WTC11 (cell line): ENCODE measurements at regions not wholly inside any gene's neighbourhood (a gene's known extent, or its start where the extent isn't known, plus 50 kb on each side); places are given as distances from the start of the nearest gene placed in this dataset.

Experiments
- ATAC-seq: fragments of 200-7000 bp; cut with Tn5 transposase; 2 replicates; pipeline ENCODE4 v1.10.0; 2021; ENCODE audit warnings: mild to moderate bottlenecking, moderate library complexity
- CTCF ChIA-PET: fragments of 300-600 bp; sonication (Branson Sonifier 250); formaldehyde crosslinking; loops from one replicate; lab custom pipeline; 2021; ENCODE audit warnings: antibody characterized with exemption; lab: Charles Lee
- POLR2A ChIA-PET: fragments of 350-600 bp; sonication (Branson Sonifier 250); formaldehyde crosslinking; loops from one replicate; lab custom pipeline; 2021; ENCODE audit warnings: antibody characterized with exemption; lab: Charles Lee
- DNase-seq: peaks from one replicate; pipeline ENCODE4 v3.0.0; 2021; ENCODE audit warnings: low spot score
- H3K27ac Mint-ChIP-seq: 2 replicates; pipeline ENCODE4 v1.8.0; 2021; ENCODE audit warnings: mixed read lengths
- H3K27me3 Mint-ChIP-seq: 2 replicates; pipeline ENCODE4 v1.8.0; 2021; ENCODE audit warnings: low read depth, mild to moderate bottlenecking, moderate library complexity, mixed read lengths
- H3K36me3 Mint-ChIP-seq: 2 replicates; pipeline ENCODE4 v1.8.0; 2021; ENCODE audit warnings: mixed read lengths
- H3K4me1 Mint-ChIP-seq: 2 replicates; pipeline ENCODE4 v1.8.0; 2022; ENCODE audit warnings: mixed read lengths
- H3K4me3 Mint-ChIP-seq: 2 replicates; pipeline ENCODE4 v1.8.0; 2021; ENCODE audit warnings: mild to moderate bottlenecking, moderate library complexity, mixed read lengths
- H3K9me3 Mint-ChIP-seq: 2 replicates; pipeline ENCODE4 v1.8.0; 2021; ENCODE audit warnings: mixed read lengths
- ATF2 ChIP-seq: sonication (generic); formaldehyde crosslinking; IDR thresholded peaks from 2 replicates; pipeline ENCODE4 v1.8.1; 2022; ENCODE audit warnings: low read depth, missing genetic modification reagents, borderline replicate concordance
- FOXJ3 ChIP-seq: sonication (generic); formaldehyde crosslinking; IDR thresholded peaks from 2 replicates; pipeline ENCODE4 v1.9.0; 2021; ENCODE audit warnings: missing genetic modification reagents, mild to moderate bottlenecking, borderline replicate concordance
- FOXP4 ChIP-seq: sonication (generic); formaldehyde crosslinking; IDR thresholded peaks from 2 replicates; pipeline ENCODE4 v1.8.0; 2022; ENCODE audit warnings: mild to moderate bottlenecking, missing genetic modification reagents
- GRHL2 ChIP-seq: fragments of 250-450 bp; sonication (Bioruptor Pico); IDR thresholded peaks from 2 replicates; pipeline ENCODE4 v1.8.0; 2022; ENCODE audit warnings: mild to moderate bottlenecking, moderate library complexity; ENCODE audit not compliant: insufficient replicate concordance, severe bottlenecking
- MLX ChIP-seq: sonication (generic); formaldehyde crosslinking; IDR thresholded peaks from 2 replicates; pipeline ENCODE4 v1.8.1; 2023; ENCODE audit warnings: mild to moderate bottlenecking, missing genetic modification reagents, moderate library complexity
- NR2C2 ChIP-seq: sonication (generic); formaldehyde crosslinking; IDR thresholded peaks from 2 replicates; pipeline ENCODE4 v1.8.0; 2022; ENCODE audit warnings: mild to moderate bottlenecking, missing genetic modification reagents
- PRRX2 ChIP-seq: fragments of 250-450 bp; sonication (Bioruptor Pico); IDR thresholded peaks from 2 replicates; pipeline ENCODE4 v1.8.0; 2021; ENCODE audit warnings: mild to moderate bottlenecking
- SMAD4 ChIP-seq: sonication (generic); formaldehyde crosslinking; IDR thresholded peaks from 2 replicates; pipeline ENCODE4 v1.8.0; 2022; ENCODE audit warnings: mild to moderate bottlenecking, missing genetic modification reagents
- TP53 ChIP-seq: sonication (generic); formaldehyde crosslinking; IDR thresholded peaks from 2 replicates; pipeline ENCODE4 v1.8.1; 2023; ENCODE audit warnings: mild to moderate bottlenecking, missing genetic modification reagents
- USF1 ChIP-seq: sonication (generic); formaldehyde crosslinking; IDR thresholded peaks from 2 replicates; pipeline ENCODE4 v1.8.0; 2022; ENCODE audit warnings: mild to moderate bottlenecking, missing genetic modification reagents
- ZBTB21 ChIP-seq: sonication (generic); formaldehyde crosslinking; IDR thresholded peaks from 2 replicates; pipeline ENCODE4 v1.8.1; 2023; ENCODE audit warnings: mild to moderate bottlenecking, missing genetic modification reagents, borderline replicate concordance
- ZNF138 ChIP-seq: sonication (generic); formaldehyde crosslinking; conservative IDR thresholded peaks from 2 replicates; pipeline ENCODE4 v1.8.1; 2022; ENCODE audit warnings: mild to moderate bottlenecking, moderate library complexity, missing genetic modification reagents
- ZNF232 ChIP-seq: sonication (generic); formaldehyde crosslinking; IDR thresholded peaks from 2 replicates; pipeline ENCODE4 v1.8.0; 2022; ENCODE audit warnings: mild to moderate bottlenecking, missing genetic modification reagents
- ZNF396 ChIP-seq: fragments of 250-450 bp; sonication (Bioruptor Pico); IDR thresholded peaks from 2 replicates; pipeline ENCODE4 v1.8.0; 2021; ENCODE audit warnings: mild to moderate bottlenecking, moderate library complexity, borderline replicate concordance
- ZNF512 ChIP-seq: sonication (generic); formaldehyde crosslinking; IDR thresholded peaks from 2 replicates; pipeline ENCODE4 v1.8.1; 2022; ENCODE audit warnings: missing genetic modification reagents, borderline replicate concordance
- TF ChIP-seq, protein P1 (sequence below): sonication (generic); formaldehyde crosslinking; IDR thresholded peaks from 2 replicates; pipeline ENCODE4 v1.8.1; 2023; ENCODE audit warnings: mild to moderate bottlenecking, missing genetic modification reagents, borderline replicate concordance
- TF ChIP-seq, protein P2 (sequence below): sonication (generic); formaldehyde crosslinking; IDR thresholded peaks from 2 replicates; pipeline ENCODE4 v1.8.1; 2023; ENCODE audit warnings: mild to moderate bottlenecking, missing genetic modification reagents
- TF ChIP-seq, protein P3 (sequence below): sonication (generic); formaldehyde crosslinking; IDR thresholded peaks from 2 replicates; pipeline ENCODE4 v1.8.1; 2023; ENCODE audit warnings: mild to moderate bottlenecking, missing genetic modification reagents
- TF ChIP-seq, protein P4 (sequence below): sonication (generic); formaldehyde crosslinking; IDR thresholded peaks from 2 replicates; pipeline ENCODE4 v1.8.1; 2023; ENCODE audit warnings: mild to moderate bottlenecking, missing genetic modification reagents, moderate library complexity

DNA sequence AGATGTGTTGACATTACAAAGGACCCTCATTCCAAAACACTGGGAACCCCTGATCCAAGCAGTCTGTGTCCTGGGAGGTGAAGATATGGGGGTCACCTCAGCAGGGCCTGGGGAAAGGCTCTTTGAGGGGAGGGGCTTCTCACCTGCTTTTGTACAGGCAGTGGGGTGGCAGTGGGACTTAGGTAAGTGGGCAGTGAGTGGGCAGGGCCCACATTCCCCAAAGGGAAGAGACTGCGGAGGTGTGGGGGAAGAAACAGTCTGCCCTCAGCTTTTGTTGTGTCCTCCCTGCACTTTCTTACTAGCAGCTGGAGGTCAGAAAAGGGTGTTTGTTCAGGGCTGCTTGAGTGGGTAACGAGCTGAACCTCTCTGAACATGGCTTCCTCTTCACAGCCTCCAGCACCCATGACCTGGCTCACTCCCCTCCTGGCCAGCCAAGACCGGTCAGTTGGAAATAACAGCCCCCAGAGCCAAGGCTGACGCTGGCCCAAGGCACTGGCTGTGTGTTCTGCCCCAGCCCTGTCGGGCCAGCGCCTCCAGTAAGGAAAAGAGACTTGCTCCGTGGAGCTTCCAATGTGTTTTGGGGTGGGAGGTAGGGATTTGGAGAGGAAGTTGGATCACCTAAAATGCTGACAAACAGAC lies 173.5 kb downstream of the PSMG1 start:
- no peak for ATAC-seq
- Mint-ChIP-seq H3K4me1 (peaks cover 32% of the 10 kb centered on the region), H3K27me3 (no peaks in the 10 kb centered on the region), H3K9me3 (peaks cover 6% of the 10 kb centered on the region; the same call in 1 of the 2 replicates), H3K4me3 (no peak overlapping the region), H3K36me3 (no peaks in the 10 kb centered on the region; the same call in 1 of the 2 replicates), H3K27ac (no peak overlapping the region)
- CTCF ChIA-PET = interaction anchor here (3.2 kb wide), 1 partner anchor 13 kb away, joined by 15 read pairs; no protein-coding TSS in a partner anchor
- no peak for TF ChIP-seq NR2C2 (CRISPR knock-in tag)
- TF ChIP-seq ZNF396 (CRISPR knock-in tag) = no peak
- TF ChIP-seq ZBTB21 = no peak
- TF ChIP-seq, protein P1, sequence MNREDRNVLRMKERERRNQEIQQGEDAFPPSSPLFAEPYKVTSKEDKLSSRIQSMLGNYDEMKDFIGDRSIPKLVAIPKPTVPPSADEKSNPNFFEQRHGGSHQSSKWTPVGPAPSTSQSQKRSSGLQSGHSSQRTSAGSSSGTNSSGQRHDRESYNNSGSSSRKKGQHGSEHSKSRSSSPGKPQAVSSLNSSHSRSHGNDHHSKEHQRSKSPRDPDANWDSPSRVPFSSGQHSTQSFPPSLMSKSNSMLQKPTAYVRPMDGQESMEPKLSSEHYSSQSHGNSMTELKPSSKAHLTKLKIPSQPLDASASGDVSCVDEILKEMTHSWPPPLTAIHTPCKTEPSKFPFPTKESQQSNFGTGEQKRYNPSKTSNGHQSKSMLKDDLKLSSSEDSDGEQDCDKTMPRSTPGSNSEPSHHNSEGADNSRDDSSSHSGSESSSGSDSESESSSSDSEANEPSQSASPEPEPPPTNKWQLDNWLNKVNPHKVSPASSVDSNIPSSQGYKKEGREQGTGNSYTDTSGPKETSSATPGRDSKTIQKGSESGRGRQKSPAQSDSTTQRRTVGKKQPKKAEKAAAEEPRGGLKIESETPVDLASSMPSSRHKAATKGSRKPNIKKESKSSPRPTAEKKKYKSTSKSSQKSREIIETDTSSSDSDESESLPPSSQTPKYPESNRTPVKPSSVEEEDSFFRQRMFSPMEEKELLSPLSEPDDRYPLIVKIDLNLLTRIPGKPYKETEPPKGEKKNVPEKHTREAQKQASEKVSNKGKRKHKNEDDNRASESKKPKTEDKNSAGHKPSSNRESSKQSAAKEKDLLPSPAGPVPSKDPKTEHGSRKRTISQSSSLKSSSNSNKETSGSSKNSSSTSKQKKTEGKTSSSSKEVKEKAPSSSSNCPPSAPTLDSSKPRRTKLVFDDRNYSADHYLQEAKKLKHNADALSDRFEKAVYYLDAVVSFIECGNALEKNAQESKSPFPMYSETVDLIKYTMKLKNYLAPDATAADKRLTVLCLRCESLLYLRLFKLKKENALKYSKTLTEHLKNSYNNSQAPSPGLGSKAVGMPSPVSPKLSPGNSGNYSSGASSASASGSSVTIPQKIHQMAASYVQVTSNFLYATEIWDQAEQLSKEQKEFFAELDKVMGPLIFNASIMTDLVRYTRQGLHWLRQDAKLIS (CRISPR knock-in tag) = no peak
- TF ChIP-seq USF1 (CRISPR knock-in tag) = no peak
- TF ChIP-seq ZNF232 (CRISPR knock-in tag) = no peak
- POLR2A ChIA-PET = no interaction called here
- no peak for DNase-seq

GRCh38 chr21:39007985-39008384 lies 175.3 kb downstream of the PSMG1 start:
- no peak for ATAC-seq
- no peak for TF ChIP-seq MLX (CRISPR knock-in tag)
- TF ChIP-seq ATF2 (CRISPR knock-in tag) = no peak
- TF ChIP-seq ZNF512 = no peak
- TF ChIP-seq, protein P2, sequence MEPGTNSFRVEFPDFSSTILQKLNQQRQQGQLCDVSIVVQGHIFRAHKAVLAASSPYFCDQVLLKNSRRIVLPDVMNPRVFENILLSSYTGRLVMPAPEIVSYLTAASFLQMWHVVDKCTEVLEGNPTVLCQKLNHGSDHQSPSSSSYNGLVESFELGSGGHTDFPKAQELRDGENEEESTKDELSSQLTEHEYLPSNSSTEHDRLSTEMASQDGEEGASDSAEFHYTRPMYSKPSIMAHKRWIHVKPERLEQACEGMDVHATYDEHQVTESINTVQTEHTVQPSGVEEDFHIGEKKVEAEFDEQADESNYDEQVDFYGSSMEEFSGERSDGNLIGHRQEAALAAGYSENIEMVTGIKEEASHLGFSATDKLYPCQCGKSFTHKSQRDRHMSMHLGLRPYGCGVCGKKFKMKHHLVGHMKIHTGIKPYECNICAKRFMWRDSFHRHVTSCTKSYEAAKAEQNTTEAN (CRISPR knock-in tag) = no peak
- no peak for TF ChIP-seq GRHL2 (CRISPR knock-in tag)
- TF ChIP-seq, protein P3, sequence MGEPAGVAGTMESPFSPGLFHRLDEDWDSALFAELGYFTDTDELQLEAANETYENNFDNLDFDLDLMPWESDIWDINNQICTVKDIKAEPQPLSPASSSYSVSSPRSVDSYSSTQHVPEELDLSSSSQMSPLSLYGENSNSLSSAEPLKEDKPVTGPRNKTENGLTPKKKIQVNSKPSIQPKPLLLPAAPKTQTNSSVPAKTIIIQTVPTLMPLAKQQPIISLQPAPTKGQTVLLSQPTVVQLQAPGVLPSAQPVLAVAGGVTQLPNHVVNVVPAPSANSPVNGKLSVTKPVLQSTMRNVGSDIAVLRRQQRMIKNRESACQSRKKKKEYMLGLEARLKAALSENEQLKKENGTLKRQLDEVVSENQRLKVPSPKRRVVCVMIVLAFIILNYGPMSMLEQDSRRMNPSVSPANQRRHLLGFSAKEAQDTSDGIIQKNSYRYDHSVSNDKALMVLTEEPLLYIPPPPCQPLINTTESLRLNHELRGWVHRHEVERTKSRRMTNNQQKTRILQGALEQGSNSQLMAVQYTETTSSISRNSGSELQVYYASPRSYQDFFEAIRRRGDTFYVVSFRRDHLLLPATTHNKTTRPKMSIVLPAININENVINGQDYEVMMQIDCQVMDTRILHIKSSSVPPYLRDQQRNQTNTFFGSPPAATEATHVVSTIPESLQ (CRISPR knock-in tag) = no peak
- TF ChIP-seq NR2C2 (CRISPR knock-in tag) = no peak
- no peak for TF ChIP-seq FOXP4 (CRISPR knock-in tag)
- no peak for TF ChIP-seq FOXJ3 (CRISPR knock-in tag)
- TF ChIP-seq PRRX2 = no peak
- TF ChIP-seq, protein P4, sequence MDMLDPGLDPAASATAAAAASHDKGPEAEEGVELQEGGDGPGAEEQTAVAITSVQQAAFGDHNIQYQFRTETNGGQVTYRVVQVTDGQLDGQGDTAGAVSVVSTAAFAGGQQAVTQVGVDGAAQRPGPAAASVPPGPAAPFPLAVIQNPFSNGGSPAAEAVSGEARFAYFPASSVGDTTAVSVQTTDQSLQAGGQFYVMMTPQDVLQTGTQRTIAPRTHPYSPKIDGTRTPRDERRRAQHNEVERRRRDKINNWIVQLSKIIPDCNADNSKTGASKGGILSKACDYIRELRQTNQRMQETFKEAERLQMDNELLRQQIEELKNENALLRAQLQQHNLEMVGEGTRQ (CRISPR knock-in tag) = no peak
- TF ChIP-seq ZNF138 (CRISPR knock-in tag) = no peak
- no peak for TF ChIP-seq SMAD4 (CRISPR knock-in tag)
- no peak for TF ChIP-seq TP53

More at GRCh38 chr21:39007985-39008384, 175.3 kb downstream of the PSMG1 start:
- no peak overlapping the region for H3K27ac Mint-ChIP-seq
- peaks cover 40% of the 10 kb centered on the region for H3K4me1 Mint-ChIP-seq
- no peak overlapping the region for H3K4me3 Mint-ChIP-seq
- H3K27me3 Mint-ChIP-seq = no peaks in the 10 kb centered on the region
- 0 out of 2 replicates have a peak, but pooled peaks cover 3% of the 10 kb centered on the region for H3K9me3 Mint-ChIP-seq
- DNase-seq = no peak
- ChIA-PET POLR2A (no interaction called here), CTCF (no interaction called here)
- H3K36me3 Mint-ChIP-seq = no peaks in the 10 kb centered on the region; the same call in 1 of the 2 replicates
